BLaER1 treated with 17β-estradiol and CSF1 and Interleukin-3, amounts not matched to agents 10 nM and 100 nM (cell line): ENCODE measurements at regions not wholly inside any gene's neighbourhood (a gene's known extent, or its start where the extent isn't known, plus 50 kb on each side); places are given as distances from the start of the nearest gene placed in this dataset.

Experiments
- H3K27ac ChIP-seq, 11 experiments: shearing (Covaris generic); formaldehyde crosslinking; 2 replicates each; pipeline ENCODE4 v1.8.1; 2022
- H3K27me3 ChIP-seq, 11 experiments: shearing (Covaris generic); formaldehyde crosslinking; 2 replicates each; pipeline ENCODE4 v1.8.1; 2022
- H3K36me3 ChIP-seq, 11 experiments: shearing (Covaris generic); formaldehyde crosslinking; 2 replicates each; pipeline ENCODE4 v1.8.1; 2022
- H3K4me1 ChIP-seq, 10 experiments: shearing (Covaris generic); formaldehyde crosslinking; 2 replicates each; pipeline ENCODE4 v1.8.1; 2022
- H3K4me2 ChIP-seq, 11 experiments: shearing (Covaris generic); formaldehyde crosslinking; 2 replicates each; pipeline ENCODE4 v1.8.1; 2022
- H3K4me3 ChIP-seq, 10 experiments: shearing (Covaris generic); formaldehyde crosslinking; 2 replicates each; pipeline ENCODE4 v1.8.1; 2022
- H3K9ac ChIP-seq, 11 experiments: shearing (Covaris generic); formaldehyde crosslinking; 2 replicates each; pipeline ENCODE4 v1.8.1; 2022
- H3K9me3 ChIP-seq, 11 experiments: shearing (Covaris generic); formaldehyde crosslinking; replicated peaks in 1 of 11; 2 replicates each; pipeline ENCODE4 v1.8.1; 2022
- H4K20me1 ChIP-seq, 11 experiments: shearing (Covaris generic); formaldehyde crosslinking; 2 replicates each; pipeline ENCODE4 v1.8.1; 2022
- Cebpa-rat ChIP-seq, 11 experiments: shearing (Covaris generic); IDR thresholded peaks; 2 replicates each; pipeline ENCODE4 v1.8.1; 2022

- no peaks in the 10 kb centered on the region for H3K27me3 ChIP-seq
- H3K9me3 ChIP-seq: no peaks in the 10 kb centered on the region
- no peak overlapping the region for H3K27ac ChIP-seq
- no peak overlapping the region for H3K4me3 ChIP-seq
- H4K20me1 ChIP-seq: no peaks in the 10 kb centered on the region
- no peak for TF ChIP-seq Cebpa-rat (IDR thresholded peaks at IDR 0.05)
- no peaks in the 10 kb centered on the region for H3K36me3 ChIP-seq
- no peak overlapping the region for H3K9ac ChIP-seq
- peaks cover 0 to 25% (median 12%) of the 10 kb centered on the region in 10 experiments; a peak in 12 of 20 replicates for H3K4me1 ChIP-seq
- no peak overlapping the region for H3K4me2 ChIP-seq
Measured at GRCh38 chr2:215504547-215504946, 68.7 kb upstream of the FN1 start.

GRCh38 chr2:215503381-215503780, 67.5 kb upstream of the FN1 start:
- H3K4me2 ChIP-seq: no peak overlapping the region
- no peak overlapping the region for H3K4me3 ChIP-seq
- no peaks in the 10 kb centered on the region; a peak in 1 of 22 replicates for H3K9me3 ChIP-seq
- no peak overlapping the region for H3K27ac ChIP-seq
- H4K20me1 ChIP-seq: no peaks in the 10 kb centered on the region
- no peak overlapping the region for H3K9ac ChIP-seq
- H3K27me3 ChIP-seq: no peaks in the 10 kb centered on the region
- TF ChIP-seq Cebpa-rat (IDR thresholded peaks at IDR 0.05): no peak
- no peaks in the 10 kb centered on the region for H3K36me3 ChIP-seq
- H3K4me1 ChIP-seq: peaks cover 0 to 24% (median 12%) of the 10 kb centered on the region in 10 experiments; a peak in 12 of 20 replicates

GRCh38 chr2:215500466-215500865, 64.6 kb upstream of the FN1 start:
- H3K4me3 ChIP-seq: no peak overlapping the region
- no peak overlapping the region for H3K9ac ChIP-seq
- H3K4me2 ChIP-seq: no peak overlapping the region
- no peak overlapping the region for H3K27ac ChIP-seq
- no peaks in the 10 kb centered on the region for H4K20me1 ChIP-seq
- no peaks in the 10 kb centered on the region for H3K4me1 ChIP-seq
- peaks cover 0 to 17% (median 5%) of the 10 kb centered on the region in 11 experiments; a peak in 9 of 22 replicates for H3K9me3 ChIP-seq
- no peaks in the 10 kb centered on the region for H3K27me3 ChIP-seq
- no peak for TF ChIP-seq Cebpa-rat (IDR thresholded peaks at IDR 0.05)
- H3K36me3 ChIP-seq: no peaks in the 10 kb centered on the region

- no peak overlapping the region for H3K4me2 ChIP-seq
Measured at GRCh38 chr2:215499331-215499730, 63.5 kb upstream of the FN1 start.

GRCh38 chr2:215498431-215498830, 62.6 kb upstream of the FN1 start:
- Histone ChIP-seq H3K9ac (no peak overlapping the region), H3K4me3 (no peak overlapping the region), H3K36me3 (no peaks in the 10 kb centered on the region), H3K4me1 (peaks cover 0 to 8% (median 0%) of the 10 kb centered on the region in 10 experiments; a peak in 4 of 20 replicates), H3K27ac (no peak overlapping the region), H3K9me3 (peaks cover 0 to 17% (median 5%) of the 10 kb centered on the region in 11 experiments; a peak in 9 of 22 replicates), H3K4me2 (no peak overlapping the region), H4K20me1 (no peaks in the 10 kb centered on the region), H3K27me3 (no peaks in the 10 kb centered on the region)
- TF ChIP-seq Cebpa-rat (IDR thresholded peaks at IDR 0.05): no peak

More at GRCh38 chr2:215499331-215499730, 63.5 kb upstream of the FN1 start:
- Histone ChIP-seq H3K4me3 (no peak overlapping the region), H3K36me3 (no peaks in the 10 kb centered on the region), H3K4me1 (no peaks in the 10 kb centered on the region), H3K27me3 (no peaks in the 10 kb centered on the region), H3K9ac (no peak overlapping the region), H4K20me1 (no peaks in the 10 kb centered on the region), H3K9me3 (peaks cover 0 to 17% (median 5%) of the 10 kb centered on the region in 11 experiments; a peak in 9 of 22 replicates), H3K27ac (no peak overlapping the region)
- TF ChIP-seq Cebpa-rat (IDR thresholded peaks at IDR 0.05): no peak

- no peaks in the 10 kb centered on the region for H3K27me3 ChIP-seq
- peaks cover 0 to 11% (median 0%) of the 10 kb centered on the region in 10 experiments; a peak in 4 of 20 replicates for H3K4me1 ChIP-seq
- no peak overlapping the region for H3K9ac ChIP-seq
- H3K27ac ChIP-seq: no peak overlapping the region
- no peak overlapping the region for H3K4me3 ChIP-seq
- TF ChIP-seq Cebpa-rat (IDR thresholded peaks at IDR 0.05): no peak
- H3K36me3 ChIP-seq: no peaks in the 10 kb centered on the region
- H4K20me1 ChIP-seq: no peaks in the 10 kb centered on the region
- H3K9me3 ChIP-seq: peaks cover 0 to 17% (median 5%) of the 10 kb centered on the region in 11 experiments; a peak in 9 of 22 replicates
- H3K4me2 ChIP-seq: peak overlapping the region in 1 of 11 experiments; percentile 26; a peak in 2 of 22 replicates
Measured at GRCh38 chr2:215493376-215493775, 57.5 kb upstream of the FN1 start.

GRCh38 chr2:215489288-215489848, 53.5 kb upstream of the FN1 start:
- H3K9ac ChIP-seq: no peak overlapping the region
- no peak overlapping the region for H3K4me2 ChIP-seq
- H3K27ac ChIP-seq: no peak overlapping the region
- H3K36me3 ChIP-seq: no peaks in the 10 kb centered on the region
- H3K27me3 ChIP-seq: no peaks in the 10 kb centered on the region
- no peak overlapping the region for H3K4me3 ChIP-seq
- H4K20me1 ChIP-seq: no peaks in the 10 kb centered on the region
- H3K4me1 ChIP-seq: peaks cover 0 to 25% (median 0%) of the 10 kb centered on the region in 10 experiments; a peak in 5 of 20 replicates
- H3K9me3 ChIP-seq: 0 out of 22 replicates have a peak, but pooled peaks cover 0 to 4% (median 0%) of the 10 kb centered on the region in 11 experiments
- TF ChIP-seq Cebpa-rat (IDR thresholded peaks at IDR 0.05): no peak

- Histone ChIP-seq H3K4me2 (peak overlapping the region in 3 of 11 experiments; percentile 4 to 31 (median 30); a peak in 3 of 22 replicates), H3K9ac (no peak overlapping the region), H3K4me1 (peaks cover 0 to 15% (median 0%) of the 10 kb centered on the region in 10 experiments; a peak in 4 of 20 replicates), H3K9me3 (0 out of 22 replicates have a peak, but pooled peaks cover 0 to 4% (median 0%) of the 10 kb centered on the region in 11 experiments), H3K4me3 (no peak overlapping the region), H3K27ac (peak overlapping the region in 1 of 11 experiments; percentile 12; a peak in 1 of 22 replicates), H3K27me3 (no peaks in the 10 kb centered on the region), H3K36me3 (no peaks in the 10 kb centered on the region), H4K20me1 (no peaks in the 10 kb centered on the region)
- TF ChIP-seq Cebpa-rat (IDR thresholded peaks at IDR 0.05): peak in 1 of 11 experiments; percentile 21; a peak in 2 of 22 replicates
Measured at GRCh38 chr2:215487002-215487372, 51.1 kb upstream of the FN1 start.

GRCh38 chr2:215486291-215487001, 50.6 kb upstream of the FN1 start:
- H3K4me1 ChIP-seq: peaks cover 0 to 15% (median 0%) of the 10 kb centered on the region in 10 experiments; a peak in 4 of 20 replicates
- peak overlapping the region in 1 of 11 experiments; percentile 12; a peak in 1 of 22 replicates for H3K27ac ChIP-seq
- H3K9ac ChIP-seq: no peak overlapping the region
- H3K27me3 ChIP-seq: no peaks in the 10 kb centered on the region
- no peaks in the 10 kb centered on the region for H4K20me1 ChIP-seq
- H3K36me3 ChIP-seq: no peaks in the 10 kb centered on the region
- no peak for TF ChIP-seq Cebpa-rat (IDR thresholded peaks at IDR 0.05)
- peak overlapping the region in 3 of 11 experiments; percentile 4 to 31 (median 30); a peak in 3 of 22 replicates for H3K4me2 ChIP-seq
- 0 out of 22 replicates have a peak, but pooled peaks cover 0 to 4% (median 0%) of the 10 kb centered on the region in 11 experiments for H3K9me3 ChIP-seq
- no peak overlapping the region for H3K4me3 ChIP-seq
